ENCODE measurements at regions not wholly inside any gene's neighbourhood (a gene's known extent, or its start where the extent isn't known, plus 50 kb on each side); places are given as distances from the start of the nearest gene placed in this dataset.
A peak's percentile ranks its signal among the peaks of the same experiment; 100 is the strongest.

GRCh38 chr9:88809355-88810161 lies 181.7 kb upstream of the S1PR3 start:
- peak overlapping the region; percentile 57 for H2AFZ ChIP-seq (ENCODE audit: low read depth, low read length)
- FAIRE-seq (peak; percentile 88), DNase-seq (ENCODE audit: low read depth, low spot score) (peak; percentile 59)
- intact Hi-C loops (cut with micrococcal nuclease) (no loop called here), dilution Hi-C loops (cut with MboI; ENCODE audit: extremely low pct_ligation_motif_present, low sequenced_read_pairs) (no loop called here)
- TF ChIP-seq JUN (IDR thresholded peaks at IDR 0.05; ENCODE audit: borderline replicate concordance, insufficient read depth, insufficient read length, low read depth) (no peak), POLR2AphosphoS5 (IDR thresholded peaks at IDR 0.05; ENCODE audit: insufficient read depth, low read depth, low read length) (peak; percentile 29)
- no peak overlapping the region for H3K9ac ChIP-seq (replicated peaks; ENCODE audit: extremely low read depth, insufficient read depth, low read length)
- no peaks in the 10 kb centered on the region for H3K27me3 ChIP-seq (ENCODE audit: control insufficient read depth in 2 of 2, insufficient read depth in 2 of 2, low read length in 2 of 2)
- H3K4me3 ChIP-seq (replicated peaks in 1 of 3; ENCODE audit: insufficient read depth in 1 of 3, low read depth in 1 of 3, low read length in 3 of 3) = no peak overlapping the region
- no peaks in the 10 kb centered on the region for H3K9me1 ChIP-seq (replicated peaks; ENCODE audit: control insufficient read depth, extremely low read depth, insufficient read depth, low read length)
- CTCF ChIA-PET = interaction anchor here (1.3 to 1.8 kb wide), 3 partner anchors 10 to 20 kb away, joined by 3 to 4 read pairs (median 3); no protein-coding TSS in a partner anchor
- H3K4me1 ChIP-seq (ENCODE audit: control insufficient read depth, extremely low read depth, insufficient read depth, low read length) = peaks cover 10% of the 10 kb centered on the region
- H3K36me3 ChIP-seq (ENCODE audit: control insufficient read depth in 2 of 2, extremely low read depth in 1 of 2, insufficient read depth in 2 of 2, low read length in 2 of 2) = no peaks in the 10 kb centered on the region
- no peaks in the 10 kb centered on the region for H3K79me2 ChIP-seq (ENCODE audit: control insufficient read depth, insufficient read depth, low read length)
- no peaks in the 10 kb centered on the region for H4K20me1 ChIP-seq (replicated peaks; ENCODE audit: control insufficient read depth, extremely low read depth, insufficient read depth, low read length)
- no TSS peak for BruUV-seq (replicated peaks)
- H3K4me2 ChIP-seq (ENCODE audit: insufficient read depth, low read length) = no peak overlapping the region
- H3K9me3 ChIP-seq (replicated peaks; ENCODE audit: control insufficient read depth, insufficient read depth, low read length) = no peaks in the 10 kb centered on the region
- no peak overlapping the region for H3K27ac ChIP-seq (ENCODE audit: insufficient read depth, low read depth, low read length)
- POLR2A ChIA-PET = no interaction called here

- no peak overlapping the region for H3K4me2 ChIP-seq (ENCODE audit: insufficient read depth, low read length)
- no peak overlapping the region for H3K27ac ChIP-seq (ENCODE audit: insufficient read depth, low read depth, low read length)
- no TSS peak for BruUV-seq (replicated peaks)
- no peak overlapping the region for H2AFZ ChIP-seq (ENCODE audit: low read depth, low read length)
- peaks cover 10% of the 10 kb centered on the region for H3K4me1 ChIP-seq (ENCODE audit: control insufficient read depth, extremely low read depth, insufficient read depth, low read length)
- CTCF ChIA-PET = interaction anchor here (1.3 to 1.4 kb wide), 2 partner anchors 16 to 19 kb away, joined by 3 read pairs; no protein-coding TSS in a partner anchor
- dilution Hi-C loops (cut with MboI; ENCODE audit: extremely low pct_ligation_motif_present, low sequenced_read_pairs) = no loop called here
- no peaks in the 10 kb centered on the region for H3K9me1 ChIP-seq (replicated peaks; ENCODE audit: control insufficient read depth, extremely low read depth, insufficient read depth, low read length)
- no peaks in the 10 kb centered on the region for H4K20me1 ChIP-seq (replicated peaks; ENCODE audit: control insufficient read depth, extremely low read depth, insufficient read depth, low read length)
- TF ChIP-seq MYC (IDR thresholded peaks at IDR 0.05; ENCODE audit: low read depth, low read length) (no peak), CTCF (IDR thresholded peaks at IDR 0.05; ENCODE audit: extremely low read depth in 1 of 2, insufficient read depth in 1 of 2, low read depth in 1 of 2, low read length in 2 of 2) (no peak), POLR2AphosphoS5 (IDR thresholded peaks at IDR 0.05; ENCODE audit: insufficient read depth, low read depth, low read length) (no peak), EZH2 (IDR thresholded peaks at IDR 0.05; ENCODE audit: borderline replicate concordance, low read depth, low read length, severe bottlenecking) (no peak), JUN (IDR thresholded peaks at IDR 0.05; ENCODE audit: borderline replicate concordance, insufficient read depth, insufficient read length, low read depth) (no peak), POLR2A (IDR thresholded peaks at IDR 0.05; ENCODE audit: low read depth, low read length) (no peak), MAX (IDR thresholded peaks at IDR 0.05; ENCODE audit: insufficient read depth, insufficient read length) (no peak), GATA2 (IDR thresholded peaks at IDR 0.05; ENCODE audit: insufficient read depth, insufficient read length, low read depth, low read length) (no peak), FOS (IDR thresholded peaks at IDR 0.05; ENCODE audit: borderline replicate concordance, insufficient read depth, low read length) (no peak)
- H3K9ac ChIP-seq (replicated peaks; ENCODE audit: extremely low read depth, insufficient read depth, low read length) = no peak overlapping the region
- H3K79me2 ChIP-seq (ENCODE audit: control insufficient read depth, insufficient read depth, low read length) = no peaks in the 10 kb centered on the region
- no peak for DNase-seq (ENCODE audit: low read depth, low spot score)
- intact Hi-C loops (cut with micrococcal nuclease) = no loop called here
- no peaks in the 10 kb centered on the region for H3K27me3 ChIP-seq (ENCODE audit: control insufficient read depth in 2 of 2, insufficient read depth in 2 of 2, low read length in 2 of 2)
- H3K36me3 ChIP-seq (ENCODE audit: control insufficient read depth in 2 of 2, extremely low read depth in 1 of 2, insufficient read depth in 2 of 2, low read length in 2 of 2) = no peaks in the 10 kb centered on the region
- POLR2A ChIA-PET = no interaction called here
- H3K4me3 ChIP-seq (replicated peaks in 1 of 3; ENCODE audit: insufficient read depth in 1 of 3, low read depth in 1 of 3, low read length in 3 of 3) = no peak overlapping the region
- FAIRE-seq = no peak
- no peaks in the 10 kb centered on the region for H3K9me3 ChIP-seq (replicated peaks; ENCODE audit: control insufficient read depth, insufficient read depth, low read length)
Measured at GRCh38 chr9:88810826-88811225, 180.4 kb upstream of the S1PR3 start.

Data from endothelial cell of umbilical vein (primary cell).